ENCODE measurements at regions not wholly inside any gene's neighbourhood (a gene's known extent, or its start where the extent isn't known, plus 50 kb on each side); places are given as distances from the start of the nearest gene placed in this dataset.

GRCh38 chr9:36456480-36457065 lies 56.5 kb upstream of the RNF38 start:
- TF ChIP-seq CTCF (IDR thresholded peaks at IDR 0.05) (no peak), POLR2A (IDR thresholded peaks at IDR 0.05) (no peak), POLR2AphosphoS5 (IDR thresholded peaks at IDR 0.05) (no peak)

Data from transverse colon (tissue), 4 donors.